ENCODE measurements at regions not wholly inside any gene's neighbourhood (a gene's known extent, or its start where the extent isn't known, plus 50 kb on each side); places are given as distances from the start of the nearest gene placed in this dataset.

- ChIA-PET POLR2A (no interaction called here), CTCF (no interaction called here)
- Mint-ChIP-seq H3K27me3 (ENCODE audit: insufficient read depth, unreplicated experiment) (no peaks in the 10 kb centered on the region), H3K36me3 (ENCODE audit: insufficient read depth, unreplicated experiment) (no peaks in the 10 kb centered on the region), H3K9me3 (ENCODE audit: unreplicated experiment) (no peaks in the 10 kb centered on the region), H3K4me1 (ENCODE audit: low read depth, unreplicated experiment) (no peaks in the 10 kb centered on the region), H3K27ac (ENCODE audit: unreplicated experiment) (no peak overlapping the region), H3K4me3 (ENCODE audit: unreplicated experiment) (no peak overlapping the region)
- Histone ChIP-seq H3K4me3 (ENCODE audit: low read depth, low read length) (no peak overlapping the region), H3K36me3 (ENCODE audit: control insufficient read depth, insufficient read depth, low read length) (no peaks in the 10 kb centered on the region), H3K4me1 (no peaks in the 10 kb centered on the region), H3K27me3 (replicated peaks; ENCODE audit: control insufficient read depth, insufficient read depth, low read length) (no peaks in the 10 kb centered on the region), H3K9me3 (no peaks in the 10 kb centered on the region)
- no TSS peak for BruUV-seq (replicated peaks)
- DNase-seq: no peak
- intact Hi-C loops (cut with micrococcal nuclease; ENCODE audit: unreplicated experiment): no loop called here
- TF ChIP-seq, protein P1, sequence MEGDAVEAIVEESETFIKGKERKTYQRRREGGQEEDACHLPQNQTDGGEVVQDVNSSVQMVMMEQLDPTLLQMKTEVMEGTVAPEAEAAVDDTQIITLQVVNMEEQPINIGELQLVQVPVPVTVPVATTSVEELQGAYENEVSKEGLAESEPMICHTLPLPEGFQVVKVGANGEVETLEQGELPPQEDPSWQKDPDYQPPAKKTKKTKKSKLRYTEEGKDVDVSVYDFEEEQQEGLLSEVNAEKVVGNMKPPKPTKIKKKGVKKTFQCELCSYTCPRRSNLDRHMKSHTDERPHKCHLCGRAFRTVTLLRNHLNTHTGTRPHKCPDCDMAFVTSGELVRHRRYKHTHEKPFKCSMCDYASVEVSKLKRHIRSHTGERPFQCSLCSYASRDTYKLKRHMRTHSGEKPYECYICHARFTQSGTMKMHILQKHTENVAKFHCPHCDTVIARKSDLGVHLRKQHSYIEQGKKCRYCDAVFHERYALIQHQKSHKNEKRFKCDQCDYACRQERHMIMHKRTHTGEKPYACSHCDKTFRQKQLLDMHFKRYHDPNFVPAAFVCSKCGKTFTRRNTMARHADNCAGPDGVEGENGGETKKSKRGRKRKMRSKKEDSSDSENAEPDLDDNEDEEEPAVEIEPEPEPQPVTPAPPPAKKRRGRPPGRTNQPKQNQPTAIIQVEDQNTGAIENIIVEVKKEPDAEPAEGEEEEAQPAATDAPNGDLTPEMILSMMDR (IDR thresholded peaks at IDR 0.05; ENCODE audit: insufficient read depth in 1 of 2, low read depth in 1 of 2, low read length in 1 of 2, severe bottlenecking in 1 of 2, unreplicated experiment in 1 of 2): no peak
These were observed 60.7 kb downstream of the OSR1 start for GRCh38 chr2:19297716-19298115.

GRCh38 chr2:19295998-19296502, 62.4 kb downstream of the OSR1 start:
- intact Hi-C loops (cut with micrococcal nuclease; ENCODE audit: unreplicated experiment): no loop called here
- H3K27ac Mint-ChIP-seq (ENCODE audit: unreplicated experiment): no peak overlapping the region
- H3K27me3 ChIP-seq (replicated peaks; ENCODE audit: control insufficient read depth, insufficient read depth, low read length): no peaks in the 10 kb centered on the region
- no peak for DNase-seq
- no peaks in the 10 kb centered on the region for H3K4me1 ChIP-seq
- no peak overlapping the region for H3K4me3 Mint-ChIP-seq (ENCODE audit: unreplicated experiment)
- H3K36me3 Mint-ChIP-seq (ENCODE audit: insufficient read depth, unreplicated experiment): no peaks in the 10 kb centered on the region
- H3K4me1 Mint-ChIP-seq (ENCODE audit: low read depth, unreplicated experiment): no peaks in the 10 kb centered on the region
- no peaks in the 10 kb centered on the region for H3K9me3 Mint-ChIP-seq (ENCODE audit: unreplicated experiment)
- H3K9me3 ChIP-seq: no peaks in the 10 kb centered on the region
- TF ChIP-seq, protein P1 (IDR thresholded peaks at IDR 0.05; ENCODE audit: insufficient read depth in 1 of 2, low read depth in 1 of 2, low read length in 1 of 2, severe bottlenecking in 1 of 2, unreplicated experiment in 1 of 2): no peak
- no TSS peak for BruUV-seq (replicated peaks)
- ChIA-PET CTCF (interaction anchor here (0.6 kb wide), 1 partner anchor 118 kb away, joined by 4 read pairs; no protein-coding TSS in a partner anchor), POLR2A (no interaction called here)
- H3K27me3 Mint-ChIP-seq (ENCODE audit: insufficient read depth, unreplicated experiment): no peaks in the 10 kb centered on the region
- no peaks in the 10 kb centered on the region for H3K36me3 ChIP-seq (ENCODE audit: control insufficient read depth, insufficient read depth, low read length)
- no peak overlapping the region for H3K4me3 ChIP-seq (ENCODE audit: low read depth, low read length)

- ChIA-PET POLR2A (no interaction called here), CTCF (no interaction called here)
- Histone ChIP-seq H3K36me3 (ENCODE audit: control insufficient read depth, insufficient read depth, low read length) (no peaks in the 10 kb centered on the region), H3K4me1 (no peaks in the 10 kb centered on the region), H3K4me3 (ENCODE audit: low read depth, low read length) (no peak overlapping the region), H3K27me3 (replicated peaks; ENCODE audit: control insufficient read depth, insufficient read depth, low read length) (no peaks in the 10 kb centered on the region), H3K9me3 (no peaks in the 10 kb centered on the region)
- DNase-seq: no peak
- Mint-ChIP-seq H3K4me3 (ENCODE audit: unreplicated experiment) (no peak overlapping the region), H3K27me3 (ENCODE audit: insufficient read depth, unreplicated experiment) (no peaks in the 10 kb centered on the region), H3K27ac (ENCODE audit: unreplicated experiment) (no peak overlapping the region), H3K9me3 (ENCODE audit: unreplicated experiment) (no peaks in the 10 kb centered on the region), H3K36me3 (ENCODE audit: insufficient read depth, unreplicated experiment) (no peaks in the 10 kb centered on the region), H3K4me1 (ENCODE audit: low read depth, unreplicated experiment) (no peaks in the 10 kb centered on the region)
- intact Hi-C loops (cut with micrococcal nuclease; ENCODE audit: unreplicated experiment): no loop called here
- no TSS peak for BruUV-seq (replicated peaks)
- TF ChIP-seq, protein P1 (IDR thresholded peaks at IDR 0.05; ENCODE audit: insufficient read depth in 1 of 2, low read depth in 1 of 2, low read length in 1 of 2, severe bottlenecking in 1 of 2, unreplicated experiment in 1 of 2): no peak
These were observed 66.4 kb downstream of the OSR1 start for GRCh38 chr2:19292007-19292406.
